ENCODE measurements at regions not wholly inside any gene's neighbourhood (a gene's known extent, or its start where the extent isn't known, plus 50 kb on each side); places are given as distances from the start of the nearest gene placed in this dataset.

DNA sequence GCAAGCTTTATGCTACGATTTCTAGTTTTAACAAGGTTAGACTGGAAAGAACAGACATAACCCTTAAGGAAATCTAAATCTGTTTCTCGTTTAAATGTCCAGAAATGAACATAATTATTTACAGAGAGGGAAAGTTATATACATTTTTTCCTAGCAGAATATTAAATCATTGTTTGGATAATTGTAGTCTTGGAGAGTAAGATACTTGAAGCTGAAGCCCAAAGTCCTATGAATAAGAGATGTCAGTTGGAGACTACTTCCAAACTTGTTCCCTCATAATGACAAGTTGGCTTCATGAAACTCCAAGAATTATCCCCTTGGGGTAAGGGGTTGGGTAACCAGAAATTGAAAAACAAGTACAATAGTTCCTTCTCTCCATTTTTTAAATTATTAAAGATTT is 911.1 kb upstream of the MAN1A1 start:
- TF ChIP-seq, protein P1, sequence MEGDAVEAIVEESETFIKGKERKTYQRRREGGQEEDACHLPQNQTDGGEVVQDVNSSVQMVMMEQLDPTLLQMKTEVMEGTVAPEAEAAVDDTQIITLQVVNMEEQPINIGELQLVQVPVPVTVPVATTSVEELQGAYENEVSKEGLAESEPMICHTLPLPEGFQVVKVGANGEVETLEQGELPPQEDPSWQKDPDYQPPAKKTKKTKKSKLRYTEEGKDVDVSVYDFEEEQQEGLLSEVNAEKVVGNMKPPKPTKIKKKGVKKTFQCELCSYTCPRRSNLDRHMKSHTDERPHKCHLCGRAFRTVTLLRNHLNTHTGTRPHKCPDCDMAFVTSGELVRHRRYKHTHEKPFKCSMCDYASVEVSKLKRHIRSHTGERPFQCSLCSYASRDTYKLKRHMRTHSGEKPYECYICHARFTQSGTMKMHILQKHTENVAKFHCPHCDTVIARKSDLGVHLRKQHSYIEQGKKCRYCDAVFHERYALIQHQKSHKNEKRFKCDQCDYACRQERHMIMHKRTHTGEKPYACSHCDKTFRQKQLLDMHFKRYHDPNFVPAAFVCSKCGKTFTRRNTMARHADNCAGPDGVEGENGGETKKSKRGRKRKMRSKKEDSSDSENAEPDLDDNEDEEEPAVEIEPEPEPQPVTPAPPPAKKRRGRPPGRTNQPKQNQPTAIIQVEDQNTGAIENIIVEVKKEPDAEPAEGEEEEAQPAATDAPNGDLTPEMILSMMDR (IDR thresholded peaks at IDR 0.05; ENCODE audit: low read depth, low read length, missing control alignments), result no peak

DNA sequence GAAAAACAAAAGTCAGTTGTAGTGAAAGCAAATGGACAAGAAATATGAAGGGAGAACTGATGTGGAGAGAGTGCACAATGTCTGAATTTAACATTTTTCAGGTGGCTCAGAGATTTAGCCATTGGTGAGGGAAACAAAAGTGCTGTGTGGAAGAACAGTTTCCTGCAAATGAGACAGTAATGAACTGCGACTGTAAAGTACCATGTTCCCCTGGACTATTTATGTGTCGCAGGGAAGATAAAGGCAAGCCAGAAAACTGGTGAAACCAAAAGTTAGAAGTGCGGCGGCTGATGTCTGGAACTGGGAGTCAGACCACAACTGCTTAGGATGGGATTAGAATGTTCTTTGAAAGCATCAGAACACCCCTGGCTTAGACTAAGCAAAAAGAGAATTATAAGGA is 905.1 kb upstream of the MAN1A1 start:
- no peak for DNase-seq (ENCODE audit: extremely low read depth, low read depth)
- H3K4me3 ChIP-seq (replicated peaks; ENCODE audit: low read depth, low read length), result no peak overlapping the region
- TF ChIP-seq, protein P1 (IDR thresholded peaks at IDR 0.05; ENCODE audit: low read depth, low read length, missing control alignments), result no peak

More for the DNA sequence above, 911.1 kb upstream of the MAN1A1 start:
- H3K4me3 ChIP-seq (replicated peaks; ENCODE audit: low read depth, low read length), result no peak overlapping the region
- no peak for DNase-seq (ENCODE audit: extremely low read depth, low read depth)

- TF ChIP-seq, protein P1 (IDR thresholded peaks at IDR 0.05; ENCODE audit: low read depth, low read length, missing control alignments), result no peak
- no peak for DNase-seq (ENCODE audit: extremely low read depth, low read depth)
- no peak overlapping the region for H3K4me3 ChIP-seq (replicated peaks; ENCODE audit: low read depth, low read length)
Measured at GRCh38 chr6:120248451-120248850, 898.9 kb upstream of the MAN1A1 start.

DNA sequence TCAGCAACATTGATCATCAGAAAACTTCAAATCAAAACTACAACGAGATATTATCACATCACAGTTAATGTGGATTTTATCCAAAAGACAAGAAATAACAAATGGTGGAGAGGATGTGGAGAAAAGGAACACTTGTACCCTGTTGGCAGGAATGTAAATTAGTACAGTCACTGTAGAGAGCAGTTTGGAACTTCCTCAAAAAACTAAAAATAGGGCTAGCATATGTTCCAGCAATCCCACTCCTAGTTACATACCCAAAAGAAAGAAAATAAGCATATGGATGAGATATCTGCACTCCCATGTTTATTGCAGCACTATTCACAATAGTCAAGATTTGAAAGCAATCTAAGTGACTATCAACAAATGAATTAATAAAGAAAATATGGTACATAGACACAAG is 887.7 kb upstream of the MAN1A1 start:
- TF ChIP-seq, protein P1 (IDR thresholded peaks at IDR 0.05; ENCODE audit: low read depth, low read length, missing control alignments), result no peak
- DNase-seq (ENCODE audit: extremely low read depth, low read depth), result no peak
- no peak overlapping the region for H3K4me3 ChIP-seq (replicated peaks; ENCODE audit: low read depth, low read length)

- TF ChIP-seq, protein P1 (IDR thresholded peaks at IDR 0.05; ENCODE audit: low read depth, low read length, missing control alignments), result no peak
- no peak for DNase-seq (ENCODE audit: extremely low read depth, low read depth)
- H3K4me3 ChIP-seq (replicated peaks; ENCODE audit: low read depth, low read length), result no peak overlapping the region
Measured at GRCh38 chr6:120230008-120230407, 880.4 kb upstream of the MAN1A1 start.

DNA sequence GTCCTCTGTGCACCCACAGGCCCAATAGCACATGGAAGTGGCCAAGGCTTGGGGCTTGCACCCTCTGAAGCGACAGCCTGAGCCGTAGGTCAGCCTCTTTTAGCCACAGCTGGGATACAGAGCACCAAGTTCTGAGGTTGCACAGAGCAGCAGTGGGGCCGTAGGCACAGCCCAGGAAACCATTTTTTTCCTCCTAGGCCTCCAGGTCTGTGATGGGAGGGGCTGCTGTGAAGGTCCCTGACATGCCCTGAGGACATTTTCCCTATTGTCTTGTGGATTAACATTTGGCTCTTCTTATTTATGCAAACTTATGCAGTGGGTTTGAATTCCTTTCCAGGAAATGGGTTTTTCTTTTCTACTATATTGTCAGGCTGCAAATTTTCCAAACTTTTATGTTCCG is 878.7 kb upstream of the MAN1A1 start:
- DNase-seq (ENCODE audit: extremely low read depth, low read depth), result no peak
- H3K4me3 ChIP-seq (replicated peaks; ENCODE audit: low read depth, low read length), result no peak overlapping the region
- TF ChIP-seq, protein P1 (IDR thresholded peaks at IDR 0.05; ENCODE audit: low read depth, low read length, missing control alignments), result no peak

GRCh38 chr6:120219339-120219738 is 869.8 kb upstream of the MAN1A1 start:
- DNase-seq (ENCODE audit: extremely low read depth, low read depth), result no peak
- TF ChIP-seq, protein P1 (IDR thresholded peaks at IDR 0.05; ENCODE audit: low read depth, low read length, missing control alignments), result no peak
- no peak overlapping the region for H3K4me3 ChIP-seq (replicated peaks; ENCODE audit: low read depth, low read length)
